Liver (tissue), 7 donors: ENCODE measurements at regions not wholly inside any gene's neighbourhood (a gene's known extent, or its start where the extent isn't known, plus 50 kb on each side); places are given as distances from the start of the nearest gene placed in this dataset.

Experiments used
- DNase-seq: peaks from one replicate; pipeline ENCODE4 v3.0.0-alpha.2; 2017; ENCODE audit warnings: low spot score
- H3K27ac ChIP-seq, 2 donors: one replicate each; pipeline ENCODE4 v1.7.0; 2013; ENCODE audit warnings: inconsistent platforms in 2 of 2, low read length in 2 of 2, control low read depth in 1 of 2, low read depth in 1 of 2, mild to moderate bottlenecking in 1 of 2
- H3K27me3 ChIP-seq, 4 donors: one replicate each; pipeline versions ENCODE4 v1.6.1 to v1.7.0; 2013; ENCODE audit warnings: low read length in 3 of 4, inconsistent platforms in 1 of 4, mild to moderate bottlenecking in 1 of 4, moderate library complexity in 1 of 4; ENCODE audit not compliant: control insufficient read depth in 4 of 4, insufficient read depth in 4 of 4
- H3K36me3 ChIP-seq, 4 donors: one replicate each; pipeline versions ENCODE4 v1.6.1 to v1.7.0; 2013; ENCODE audit warnings: low read length in 3 of 4, mild to moderate bottlenecking in 3 of 4, low read depth in 1 of 4, moderate library complexity in 1 of 4; ENCODE audit not compliant: control insufficient read depth in 4 of 4, insufficient read depth in 3 of 4
- H3K4me1 ChIP-seq, 4 donors: one replicate each; pipeline versions ENCODE4 v1.6.1 to v1.7.0; 2013; ENCODE audit warnings: low read length in 3 of 4, mild to moderate bottlenecking in 3 of 4, moderate library complexity in 1 of 4; ENCODE audit not compliant: control insufficient read depth in 4 of 4, insufficient read depth in 4 of 4
- H3K4me3 ChIP-seq, 3 donors: one replicate each; pipeline versions ENCODE4 v1.6.1 to v1.7.0; 2013; ENCODE audit warnings: low read length in 3 of 3, control low read depth in 1 of 3, low read depth in 1 of 3, mild to moderate bottlenecking in 1 of 3
- H3K9ac ChIP-seq, 2 donors: one replicate each; pipeline ENCODE4 v1.7.0; 2013; ENCODE audit warnings: low read length in 2 of 2, mild to moderate bottlenecking in 2 of 2, moderate library complexity in 2 of 2, control low read depth in 1 of 2, low read depth in 1 of 2
- H3K9me3 ChIP-seq, 4 donors: one replicate each; pipeline versions ENCODE4 v1.6.1 to v1.7.0; 2013; ENCODE audit warnings: low read length in 3 of 4; ENCODE audit not compliant: control insufficient read depth in 4 of 4
- EGR1 ChIP-seq, 2 donors: IDR thresholded peaks; 2 replicates each; pipeline ENCODE4 v1.6.1; 2016 to 2018; ENCODE audit warnings: antibody characterized with exemption in 2 of 2, low read depth in 2 of 2
- FOXA1 ChIP-seq: IDR thresholded peaks from 2 replicates; pipeline ENCODE4 v1.6.1; 2016; ENCODE audit warnings: antibody characterized with exemption
- FOXA2 ChIP-seq: IDR thresholded peaks from 2 replicates; pipeline ENCODE4 v1.6.1; 2016; ENCODE audit warnings: antibody characterized with exemption
- HNF4A ChIP-seq, 2 donors: conservative IDR thresholded peaks; 2 replicates each; pipeline ENCODE4 v1.6.1; 2016; ENCODE audit warnings: antibody characterized with exemption in 2 of 2, mild to moderate bottlenecking in 2 of 2
- HNF4G ChIP-seq: IDR thresholded peaks from 2 replicates; pipeline ENCODE4 v1.6.1; 2016; ENCODE audit warnings: antibody characterized with exemption
- NR2F2 ChIP-seq: IDR thresholded peaks from 2 replicates; pipeline ENCODE4 v1.6.1; 2016; ENCODE audit warnings: antibody characterized with exemption
- RAD21 ChIP-seq, 2 donors: IDR thresholded peaks; 2 replicates each; pipeline ENCODE4 v1.6.1; 2016; ENCODE audit warnings: antibody characterized with exemption in 2 of 2, mild to moderate bottlenecking in 2 of 2
- SP1 ChIP-seq: IDR thresholded peaks from 2 replicates; pipeline ENCODE4 v1.6.1; 2018; ENCODE audit warnings: antibody characterized with exemption, mild to moderate bottlenecking
- TAF1 ChIP-seq: conservative IDR thresholded peaks from 2 replicates; pipeline ENCODE4 v1.6.1; 2016; ENCODE audit warnings: antibody characterized with exemption, mild to moderate bottlenecking
- WGBS: extraction: QIAGEN DNeasy Blood & Tissue Kit; methylation state at CpG from one replicate; pipeline ENCODE4 v1.1.7; 2013; 5-methylcytosine and 5-hydroxymethylcytosine counted together
- TF ChIP-seq, protein P1 (sequence below): IDR thresholded peaks from 2 replicates; pipeline ENCODE4 v1.6.1; 2016; ENCODE audit warnings: antibody characterized with exemption, mild to moderate bottlenecking
- TF ChIP-seq, protein P2 (sequence below): IDR thresholded peaks from 2 replicates; pipeline ENCODE4 v1.6.1; 2016; ENCODE audit warnings: antibody characterized with exemption
- donor health status: healthy.
- donor health status: healthy.
- donor health status: healthy.
- donor health status: healthy.

DNA sequence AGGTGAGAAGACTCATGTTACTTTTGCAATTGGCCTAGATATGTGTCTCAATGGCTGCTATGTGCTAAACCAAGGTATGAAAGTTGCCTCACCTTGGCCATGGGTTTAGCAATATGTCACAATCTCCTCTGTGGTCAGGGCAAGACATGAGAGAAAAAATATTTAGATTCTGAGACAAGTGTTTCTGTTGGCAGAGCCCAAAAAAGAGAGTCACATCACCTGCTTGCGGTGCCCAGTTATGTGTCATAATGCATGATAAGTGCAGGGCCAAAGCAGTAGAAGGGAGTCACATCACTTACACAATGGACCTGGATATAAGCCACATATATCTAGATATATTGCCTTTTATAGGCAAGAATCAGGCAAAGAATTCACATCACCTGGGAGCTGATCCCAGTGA, 894.1 kb upstream of the AMELY start:
- H3K27me3 ChIP-seq: no peaks in the 10 kb centered on the region
- H3K4me1 ChIP-seq: no peaks in the 10 kb centered on the region
- no peak overlapping the region for H3K9ac ChIP-seq
- H3K27ac ChIP-seq: no peak overlapping the region
- DNase-seq: no peak
- H3K36me3 ChIP-seq: no peaks in the 10 kb centered on the region
- TF ChIP-seq NR2F2 (no peak), RAD21 (IDR thresholded peaks at IDR 0.05) (no peak), SP1 (no peak), EGR1 (IDR thresholded peaks at IDR 0.05; ENCODE audit: low read depth in 2 of 2) (no peak), HNF4A (conservative IDR thresholded peaks at IDR 0.05) (no peak)
- TF ChIP-seq, protein P1, sequence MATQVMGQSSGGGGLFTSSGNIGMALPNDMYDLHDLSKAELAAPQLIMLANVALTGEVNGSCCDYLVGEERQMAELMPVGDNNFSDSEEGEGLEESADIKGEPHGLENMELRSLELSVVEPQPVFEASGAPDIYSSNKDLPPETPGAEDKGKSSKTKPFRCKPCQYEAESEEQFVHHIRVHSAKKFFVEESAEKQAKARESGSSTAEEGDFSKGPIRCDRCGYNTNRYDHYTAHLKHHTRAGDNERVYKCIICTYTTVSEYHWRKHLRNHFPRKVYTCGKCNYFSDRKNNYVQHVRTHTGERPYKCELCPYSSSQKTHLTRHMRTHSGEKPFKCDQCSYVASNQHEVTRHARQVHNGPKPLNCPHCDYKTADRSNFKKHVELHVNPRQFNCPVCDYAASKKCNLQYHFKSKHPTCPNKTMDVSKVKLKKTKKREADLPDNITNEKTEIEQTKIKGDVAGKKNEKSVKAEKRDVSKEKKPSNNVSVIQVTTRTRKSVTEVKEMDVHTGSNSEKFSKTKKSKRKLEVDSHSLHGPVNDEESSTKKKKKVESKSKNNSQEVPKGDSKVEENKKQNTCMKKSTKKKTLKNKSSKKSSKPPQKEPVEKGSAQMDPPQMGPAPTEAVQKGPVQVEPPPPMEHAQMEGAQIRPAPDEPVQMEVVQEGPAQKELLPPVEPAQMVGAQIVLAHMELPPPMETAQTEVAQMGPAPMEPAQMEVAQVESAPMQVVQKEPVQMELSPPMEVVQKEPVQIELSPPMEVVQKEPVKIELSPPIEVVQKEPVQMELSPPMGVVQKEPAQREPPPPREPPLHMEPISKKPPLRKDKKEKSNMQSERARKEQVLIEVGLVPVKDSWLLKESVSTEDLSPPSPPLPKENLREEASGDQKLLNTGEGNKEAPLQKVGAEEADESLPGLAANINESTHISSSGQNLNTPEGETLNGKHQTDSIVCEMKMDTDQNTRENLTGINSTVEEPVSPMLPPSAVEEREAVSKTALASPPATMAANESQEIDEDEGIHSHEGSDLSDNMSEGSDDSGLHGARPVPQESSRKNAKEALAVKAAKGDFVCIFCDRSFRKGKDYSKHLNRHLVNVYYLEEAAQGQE: no peak
- TF ChIP-seq, protein P2, sequence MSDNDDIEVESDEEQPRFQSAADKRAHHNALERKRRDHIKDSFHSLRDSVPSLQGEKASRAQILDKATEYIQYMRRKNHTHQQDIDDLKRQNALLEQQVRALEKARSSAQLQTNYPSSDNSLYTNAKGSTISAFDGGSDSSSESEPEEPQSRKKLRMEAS: no peak
- WGBS: 92% methylated on average over 1 of the region's 1 CpG
- no peaks in the 10 kb centered on the region for H3K9me3 ChIP-seq
- H3K4me3 ChIP-seq: no peak overlapping the region

DNA sequence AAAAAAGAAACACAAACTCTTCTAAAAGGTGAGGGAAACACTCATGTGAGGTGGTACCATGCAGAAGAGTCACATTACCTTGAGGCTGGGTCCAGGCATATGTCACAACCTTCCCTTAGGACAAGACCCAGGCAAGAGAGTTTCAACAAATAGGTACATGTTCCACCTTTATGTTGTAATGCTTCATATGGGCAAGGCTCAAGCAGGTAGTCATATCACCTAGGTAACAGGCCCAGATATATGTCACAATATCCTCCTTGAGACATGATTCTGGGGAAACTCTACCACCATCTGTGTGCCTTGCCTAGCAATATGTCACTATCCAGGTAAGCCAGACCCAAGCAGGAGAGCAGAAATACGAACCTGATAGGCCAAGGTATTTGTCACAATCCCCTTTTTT, 892.2 kb upstream of the AMELY start:
- Histone ChIP-seq H3K36me3 (no peaks in the 10 kb centered on the region), H3K27me3 (no peaks in the 10 kb centered on the region), H3K9ac (no peak overlapping the region), H3K27ac (no peak overlapping the region), H3K4me1 (no peaks in the 10 kb centered on the region), H3K4me3 (no peak overlapping the region), H3K9me3 (no peaks in the 10 kb centered on the region)
- 73% methylated on average over 1 of the region's 1 CpG for WGBS
- no peak for TF ChIP-seq EGR1 (IDR thresholded peaks at IDR 0.05; ENCODE audit: low read depth in 2 of 2)
- no peak for TF ChIP-seq FOXA1
- TF ChIP-seq, protein P1: no peak
- no peak for TF ChIP-seq TAF1
- no peak for TF ChIP-seq SP1
- TF ChIP-seq RAD21 (IDR thresholded peaks at IDR 0.05): no peak
- no peak for DNase-seq

DNA sequence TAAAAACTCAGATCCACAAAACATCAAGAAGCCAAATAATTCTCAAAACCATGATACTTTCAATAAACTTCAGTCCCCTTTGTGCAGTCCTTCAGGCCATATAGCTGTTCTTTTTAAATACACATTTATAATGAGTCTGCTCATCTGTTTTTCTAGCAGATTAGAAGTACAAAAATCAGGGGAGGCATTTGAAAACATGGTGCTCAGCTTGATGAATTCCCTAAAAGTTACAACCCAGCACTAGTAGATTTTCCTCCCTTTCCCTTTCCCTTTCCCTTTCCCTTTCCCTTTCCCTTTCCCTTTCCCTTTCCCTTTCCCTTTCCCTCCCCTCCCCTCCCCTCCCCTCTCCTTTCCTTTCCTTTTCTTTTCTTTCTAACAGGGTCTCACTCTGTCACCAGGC, 884.6 kb upstream of the AMELY start:
- TF ChIP-seq HNF4G (no peak), FOXA2 (no peak), TAF1 (no peak), HNF4A (conservative IDR thresholded peaks at IDR 0.05) (no peak), EGR1 (IDR thresholded peaks at IDR 0.05; ENCODE audit: low read depth in 2 of 2) (no peak), NR2F2 (no peak)
- no peaks in the 10 kb centered on the region for H3K4me1 ChIP-seq
- H3K27me3 ChIP-seq: no peaks in the 10 kb centered on the region
- no peaks in the 10 kb centered on the region for H3K36me3 ChIP-seq
- no peak for DNase-seq
- H3K4me3 ChIP-seq: no peak overlapping the region
- H3K9me3 ChIP-seq: no peaks in the 10 kb centered on the region
- H3K9ac ChIP-seq: no peak overlapping the region
- H3K27ac ChIP-seq: no peak overlapping the region
